PC-9 (cell line): ENCODE measurements at regions not wholly inside any gene's neighbourhood (a gene's known extent, or its start where the extent isn't known, plus 50 kb on each side); places are given as distances from the start of the nearest gene placed in this dataset.

Experiments used
- BruUV-seq: library from RNA; stranded (reverse); fragments of 400-500 nt; replicated peaks from 2 replicates; lab custom pipeline; 2021; lab: Mats Ljungman, UMichigan
- CTCF ChIA-PET: fragments of 300-600 bp; sonication (Branson Sonifier 250); formaldehyde crosslinking; loops from one replicate; lab custom pipeline; 2022; ENCODE audit warnings: antibody characterized with exemption; lab: Charles Lee
- POLR2A ChIA-PET: fragments of 300-600 bp; sonication (Branson Sonifier 250); formaldehyde crosslinking; loops from one replicate; lab custom pipeline; 2022; ENCODE audit warnings: antibody characterized with exemption; ENCODE audit not compliant: unreplicated experiment; lab: Charles Lee
- DNase-seq, 2 experiments: peaks; one replicate each; pipeline versions ENCODE4 v3.0.0 to v3.0.0-alpha.2; 2015 to 2022; ENCODE audit warnings: mixed read lengths in 1 of 2
- H2AFZ ChIP-seq: fragments of 200-600 bp; sonication (generic); 2 replicates; pipeline ENCODE4 v1.8.1; 2017; ENCODE audit warnings: antibody characterized with exemption
- H3F3A ChIP-seq: fragments of 200-600 bp; sonication (generic); 2 replicates; pipeline ENCODE4 v1.8.1; 2017; ENCODE audit warnings: antibody characterized with exemption, mild to moderate bottlenecking, low read depth; ENCODE audit not compliant: insufficient read depth
- H3K27ac ChIP-seq: fragments of 200-600 bp; sonication (generic); 2 replicates; pipeline ENCODE4 v1.6.1; 2016; ENCODE audit warnings: mixed run types
- H3K27me3 ChIP-seq: fragments of 200-600 bp; sonication (generic); 2 replicates; pipeline ENCODE4 v1.6.1; 2016; ENCODE audit warnings: low read depth, mixed run types; ENCODE audit not compliant: insufficient read depth
- H3K36me3 ChIP-seq: fragments of 200-600 bp; sonication (generic); 2 replicates; pipeline ENCODE4 v1.6.1; 2016; ENCODE audit warnings: low read depth, mixed run types
- H3K4me1 ChIP-seq: fragments of 200-600 bp; sonication (generic); replicated peaks from 2 replicates; pipeline ENCODE4 v1.6.1; 2016; ENCODE audit warnings: mixed run types; ENCODE audit not compliant: insufficient read depth
- H3K4me2 ChIP-seq: fragments of 200-600 bp; sonication (generic); 2 replicates; pipeline ENCODE4 v1.6.1; 2017; ENCODE audit warnings: mixed run types
- H3K4me3 ChIP-seq: fragments of 200-600 bp; sonication (generic); 2 replicates; pipeline ENCODE4 v1.6.1; 2016; ENCODE audit warnings: mixed run types
- H3K79me2 ChIP-seq: fragments of 200-600 bp; sonication (generic); 2 replicates; pipeline ENCODE4 v1.6.1; 2017; ENCODE audit warnings: low read depth, mixed run types
- H3K9me2 ChIP-seq: fragments of 200-600 bp; sonication (generic); 2 replicates; pipeline ENCODE4 v1.8.1; 2017; ENCODE audit warnings: mild to moderate bottlenecking; ENCODE audit not compliant: insufficient read depth
- H3K9me3 ChIP-seq: fragments of 200-600 bp; sonication (generic); 2 replicates; pipeline ENCODE4 v1.8.1; 2016; ENCODE audit warnings: low read depth; ENCODE audit not compliant: insufficient read depth
- H4K20me1 ChIP-seq: fragments of 200-600 bp; sonication (generic); 2 replicates; pipeline ENCODE4 v1.8.1; 2017; ENCODE audit not compliant: insufficient read depth
- CTCF ChIP-seq: fragments of 200-600 bp; sonication (generic); conservative IDR thresholded peaks from 2 replicates; pipeline ENCODE4 v1.6.1; 2017; ENCODE audit warnings: mixed run types, antibody characterized with exemption, mild to moderate bottlenecking, moderate library complexity
- EZH2 ChIP-seq: fragments of 200-600 bp; sonication (generic); IDR thresholded peaks from 2 replicates; pipeline ENCODE4 v1.8.0; 2017; ENCODE audit warnings: antibody characterized with exemption, low read depth
- intact Hi-C: fragments of 100-400 bp; cut with micrococcal nuclease; formaldehyde crosslinking; loops from one replicate; pipeline ENCODE4 v1.10.0; 2022; ENCODE audit not compliant: unreplicated experiment

GRCh38 chr3:147713234-147714133 is 304.3 kb downstream of the ZIC1 start:
- Histone ChIP-seq H3K9me2 (no peaks in the 10 kb centered on the region), H3F3A (no peaks in the 10 kb centered on the region), H3K9me3 (no peaks in the 10 kb centered on the region), H3K4me3 (no peak overlapping the region), H3K4me1 (no peaks in the 10 kb centered on the region), H4K20me1 (no peaks in the 10 kb centered on the region), H3K36me3 (no peaks in the 10 kb centered on the region), H3K4me2 (no peak overlapping the region), H2AFZ (no peak overlapping the region), H3K27me3 (no peaks in the 10 kb centered on the region), H3K27ac (no peak overlapping the region), H3K79me2 (no peaks in the 10 kb centered on the region)
- TF ChIP-seq EZH2 (no peak), CTCF (no peak)
- intact Hi-C loops = no loop called here
- POLR2A ChIA-PET = no interaction called here
- CTCF ChIA-PET = interaction anchor here (0.7 kb wide), 1 partner anchor 602 kb away, joined by 3 read pairs; no protein-coding TSS in a partner anchor
- no peak for DNase-seq
- no TSS peak for BruUV-seq

GRCh38 chr3:147729641-147730040 is 320.5 kb downstream of the ZIC1 start:
- BruUV-seq = no TSS peak
- no peak overlapping the region for H2AFZ ChIP-seq
- no peak overlapping the region for H3K27ac ChIP-seq
- DNase-seq = no peak
- no peaks in the 10 kb centered on the region for H3K27me3 ChIP-seq
- no peaks in the 10 kb centered on the region for H3F3A ChIP-seq
- no peaks in the 10 kb centered on the region for H3K36me3 ChIP-seq
- no peak overlapping the region for H3K4me2 ChIP-seq
- H4K20me1 ChIP-seq = no peaks in the 10 kb centered on the region
- no peak for TF ChIP-seq CTCF
- no peak for TF ChIP-seq EZH2
- H3K9me2 ChIP-seq = no peaks in the 10 kb centered on the region; the same call in 1 of the 2 replicates
- H3K4me3 ChIP-seq = no peak overlapping the region
- ChIA-PET POLR2A (no interaction called here), CTCF (no interaction called here)
- no peaks in the 10 kb centered on the region for H3K79me2 ChIP-seq
- no peaks in the 10 kb centered on the region for H3K4me1 ChIP-seq
- intact Hi-C loops = no loop called here
- no peaks in the 10 kb centered on the region for H3K9me3 ChIP-seq

- TF ChIP-seq EZH2 = no peak
- no peak for TF ChIP-seq CTCF
- ChIA-PET CTCF (interaction anchor here (0.7 kb wide), 1 partner anchor 509 kb away, joined by 4 read pairs; no protein-coding TSS in a partner anchor), POLR2A (no interaction called here)
- no peaks in the 10 kb centered on the region for H3K79me2 ChIP-seq
- no peak overlapping the region for H3K27ac ChIP-seq
- H3K27me3 ChIP-seq = no peaks in the 10 kb centered on the region
- H3K9me3 ChIP-seq = no peaks in the 10 kb centered on the region
- no peak overlapping the region for H3K4me2 ChIP-seq
- no peaks in the 10 kb centered on the region for H4K20me1 ChIP-seq
- intact Hi-C loops = no loop called here
- no peak overlapping the region for H3K4me3 ChIP-seq
- no peaks in the 10 kb centered on the region; the same call in 1 of the 2 replicates for H3K9me2 ChIP-seq
- no peaks in the 10 kb centered on the region for H3F3A ChIP-seq
- no peaks in the 10 kb centered on the region for H3K36me3 ChIP-seq
- no peak for DNase-seq
- no peaks in the 10 kb centered on the region for H3K4me1 ChIP-seq
- no TSS peak for BruUV-seq
- H2AFZ ChIP-seq = peak overlapping the region; percentile 44; the same call in 1 of the 2 replicates
These were observed 321.1 kb downstream of the ZIC1 start for GRCh38 chr3:147730284-147730683.
